AG09319 (cell line): ENCODE measurements at regions not wholly inside any gene's neighbourhood (a gene's known extent, or its start where the extent isn't known, plus 50 kb on each side); places are given as distances from the start of the nearest gene placed in this dataset.

Source experiments
- DNase-seq: peaks from one replicate; pipeline ENCODE4 v3.0.0-alpha.2; 2010; ENCODE audit warnings: low read depth; ENCODE audit errors: extremely low read depth
- TF ChIP-seq, protein P1 (sequence below): IDR thresholded peaks from 2 replicates; pipeline ENCODE4 v1.5.1; 2011; ENCODE audit warnings: low read depth, mild to moderate bottlenecking, inconsistent platforms, low read length, moderate library complexity

- no peak for DNase-seq
- TF ChIP-seq, protein P1, sequence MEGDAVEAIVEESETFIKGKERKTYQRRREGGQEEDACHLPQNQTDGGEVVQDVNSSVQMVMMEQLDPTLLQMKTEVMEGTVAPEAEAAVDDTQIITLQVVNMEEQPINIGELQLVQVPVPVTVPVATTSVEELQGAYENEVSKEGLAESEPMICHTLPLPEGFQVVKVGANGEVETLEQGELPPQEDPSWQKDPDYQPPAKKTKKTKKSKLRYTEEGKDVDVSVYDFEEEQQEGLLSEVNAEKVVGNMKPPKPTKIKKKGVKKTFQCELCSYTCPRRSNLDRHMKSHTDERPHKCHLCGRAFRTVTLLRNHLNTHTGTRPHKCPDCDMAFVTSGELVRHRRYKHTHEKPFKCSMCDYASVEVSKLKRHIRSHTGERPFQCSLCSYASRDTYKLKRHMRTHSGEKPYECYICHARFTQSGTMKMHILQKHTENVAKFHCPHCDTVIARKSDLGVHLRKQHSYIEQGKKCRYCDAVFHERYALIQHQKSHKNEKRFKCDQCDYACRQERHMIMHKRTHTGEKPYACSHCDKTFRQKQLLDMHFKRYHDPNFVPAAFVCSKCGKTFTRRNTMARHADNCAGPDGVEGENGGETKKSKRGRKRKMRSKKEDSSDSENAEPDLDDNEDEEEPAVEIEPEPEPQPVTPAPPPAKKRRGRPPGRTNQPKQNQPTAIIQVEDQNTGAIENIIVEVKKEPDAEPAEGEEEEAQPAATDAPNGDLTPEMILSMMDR: no peak
Measured at GRCh38 chr12:87137220-87137619, 881.0 kb upstream of the MGAT4C start.

DNA sequence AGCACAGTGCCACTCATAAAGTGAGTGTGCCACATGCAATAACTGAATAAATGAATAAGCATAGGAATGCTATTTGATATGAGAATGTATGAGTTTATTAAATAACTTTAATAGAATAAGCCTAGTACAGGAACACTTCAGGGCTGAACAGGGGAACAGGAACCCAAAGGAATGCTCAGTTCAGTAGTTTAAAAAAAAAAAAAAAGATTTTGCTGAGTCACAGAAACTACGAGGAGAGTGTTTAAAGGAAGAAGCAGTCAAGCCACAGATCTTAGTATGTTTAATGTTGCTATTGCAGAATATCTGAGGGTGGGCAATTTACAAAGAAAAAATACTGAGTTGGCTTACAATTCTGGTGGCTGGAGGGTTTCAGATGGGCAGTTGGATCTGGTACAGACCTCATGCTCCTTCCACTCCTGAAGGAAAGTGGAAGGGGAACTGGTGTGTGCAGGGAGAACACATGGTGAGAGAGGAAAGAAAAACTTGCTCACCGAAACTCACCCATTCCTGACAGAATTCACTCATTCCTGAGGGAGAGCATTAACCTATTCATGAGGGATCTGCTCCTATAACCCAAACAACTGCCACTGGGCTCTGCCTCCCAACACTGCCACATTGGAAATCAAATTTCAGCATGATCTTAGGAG, 880.3 kb upstream of the MGAT4C start:
- TF ChIP-seq, protein P1: no peak
- DNase-seq: no peak

- TF ChIP-seq, protein P1: no peak
- DNase-seq: no peak
Measured at GRCh38 chr12:87127272-87127671, 871.1 kb upstream of the MGAT4C start.

DNA sequence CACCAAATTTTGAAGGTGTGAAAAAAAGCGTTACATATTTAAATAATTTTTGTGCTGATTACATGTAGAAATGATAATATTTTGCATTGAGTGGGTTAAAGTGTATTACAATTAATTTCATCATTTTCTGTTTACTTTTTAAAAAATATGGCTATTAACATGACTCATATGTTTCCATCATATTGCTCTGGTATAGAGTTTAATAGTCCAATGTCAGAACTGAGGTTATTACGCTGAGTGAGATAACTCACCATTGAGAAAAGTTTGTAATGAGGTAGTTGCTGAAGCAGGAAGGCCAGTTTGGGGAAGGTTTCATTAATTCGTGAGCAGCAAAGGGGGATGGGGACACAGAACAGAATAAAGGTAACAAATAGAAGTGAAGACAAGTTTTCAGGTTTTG, 865.7 kb upstream of the MGAT4C start:
- TF ChIP-seq, protein P1: no peak
- DNase-seq: no peak

DNA sequence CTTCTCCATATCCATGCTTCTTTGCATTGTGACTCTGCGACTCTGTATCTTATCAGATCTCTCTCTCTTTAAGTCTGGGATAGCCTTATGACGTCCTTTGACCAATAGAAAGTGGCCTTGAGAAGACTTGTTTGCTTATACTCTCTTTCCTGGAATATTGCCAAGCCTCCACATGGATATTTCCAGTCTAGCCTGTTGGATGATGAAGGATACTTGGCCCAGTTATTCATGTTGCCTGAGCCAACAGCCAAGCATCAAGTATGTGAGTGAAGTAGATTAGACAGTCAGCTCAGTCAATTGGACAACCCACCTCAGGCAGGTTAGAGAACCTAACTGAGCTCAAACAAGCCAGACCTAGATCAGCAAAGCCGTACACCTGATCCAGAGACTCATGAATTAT, 864.2 kb upstream of the MGAT4C start:
- TF ChIP-seq, protein P1: no peak
- DNase-seq: no peak

DNA sequence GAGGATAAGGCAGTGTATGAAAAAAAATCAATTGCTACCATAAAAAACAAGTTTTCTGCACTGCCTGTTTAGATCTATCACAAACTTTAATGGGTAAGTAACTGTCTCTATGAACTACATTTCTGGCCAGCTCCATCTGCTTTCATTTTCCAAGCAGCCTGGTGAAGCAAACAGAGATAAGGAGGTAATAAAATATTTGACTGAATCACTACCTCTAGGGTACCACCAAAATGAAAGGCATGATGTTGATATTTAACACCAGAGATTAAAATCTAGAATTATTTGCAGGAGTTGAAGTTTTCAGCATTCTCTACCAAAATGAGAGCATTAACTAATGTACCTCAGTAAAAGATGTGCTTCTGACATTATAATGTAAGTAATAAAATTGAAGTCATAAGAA, 863.5 kb upstream of the MGAT4C start:
- TF ChIP-seq, protein P1: no peak
- DNase-seq: no peak

GRCh38 chr12:87117526-87117925, 861.3 kb upstream of the MGAT4C start:
- TF ChIP-seq, protein P1: no peak
- DNase-seq: no peak
